ENCODE measurements at regions not wholly inside any gene's neighbourhood (a gene's known extent, or its start where the extent isn't known, plus 50 kb on each side); places are given as distances from the start of the nearest gene placed in this dataset.

DNA sequence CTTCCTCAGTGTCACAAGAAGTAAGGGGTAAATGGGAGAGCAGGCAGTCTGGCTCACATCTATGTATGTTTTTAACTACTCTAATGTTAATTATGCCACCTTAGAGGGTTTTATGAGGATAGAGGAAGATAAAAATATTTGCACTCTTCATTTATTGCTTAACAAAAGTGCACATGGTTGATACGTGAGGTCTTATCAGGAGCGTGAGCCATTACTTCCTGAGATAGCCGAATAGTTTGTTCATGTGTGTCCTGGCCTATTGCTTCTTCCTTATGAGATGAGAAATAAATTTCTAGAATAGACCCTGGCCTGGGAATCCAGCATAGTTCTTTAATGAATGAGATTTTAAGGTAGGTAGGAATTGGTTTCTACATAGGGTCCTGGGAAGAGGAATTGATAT, 471.1 kb upstream of the B3GALT2 start (continued):
- TF ChIP-seq, protein P1, sequence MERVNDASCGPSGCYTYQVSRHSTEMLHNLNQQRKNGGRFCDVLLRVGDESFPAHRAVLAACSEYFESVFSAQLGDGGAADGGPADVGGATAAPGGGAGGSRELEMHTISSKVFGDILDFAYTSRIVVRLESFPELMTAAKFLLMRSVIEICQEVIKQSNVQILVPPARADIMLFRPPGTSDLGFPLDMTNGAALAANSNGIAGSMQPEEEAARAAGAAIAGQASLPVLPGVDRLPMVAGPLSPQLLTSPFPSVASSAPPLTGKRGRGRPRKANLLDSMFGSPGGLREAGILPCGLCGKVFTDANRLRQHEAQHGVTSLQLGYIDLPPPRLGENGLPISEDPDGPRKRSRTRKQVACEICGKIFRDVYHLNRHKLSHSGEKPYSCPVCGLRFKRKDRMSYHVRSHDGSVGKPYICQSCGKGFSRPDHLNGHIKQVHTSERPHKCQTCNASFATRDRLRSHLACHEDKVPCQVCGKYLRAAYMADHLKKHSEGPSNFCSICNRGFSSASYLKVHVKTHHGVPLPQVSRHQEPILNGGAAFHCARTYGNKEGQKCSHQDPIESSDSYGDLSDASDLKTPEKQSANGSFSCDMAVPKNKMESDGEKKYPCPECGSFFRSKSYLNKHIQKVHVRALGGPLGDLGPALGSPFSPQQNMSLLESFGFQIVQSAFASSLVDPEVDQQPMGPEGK (CRISPR knock-in tag; IDR thresholded peaks at IDR 0.05; ENCODE audit: borderline replicate concordance): no peak
- TF ChIP-seq ARNTL (CRISPR knock-in tag; IDR thresholded peaks at IDR 0.05; ENCODE audit: borderline replicate concordance, low read depth) (no peak), GLIS3 (CRISPR knock-in tag; IDR thresholded peaks at IDR 0.05) (no peak), SNAI2 (CRISPR knock-in tag; IDR thresholded peaks at IDR 0.05) (no peak)
- TF ChIP-seq, protein P2, sequence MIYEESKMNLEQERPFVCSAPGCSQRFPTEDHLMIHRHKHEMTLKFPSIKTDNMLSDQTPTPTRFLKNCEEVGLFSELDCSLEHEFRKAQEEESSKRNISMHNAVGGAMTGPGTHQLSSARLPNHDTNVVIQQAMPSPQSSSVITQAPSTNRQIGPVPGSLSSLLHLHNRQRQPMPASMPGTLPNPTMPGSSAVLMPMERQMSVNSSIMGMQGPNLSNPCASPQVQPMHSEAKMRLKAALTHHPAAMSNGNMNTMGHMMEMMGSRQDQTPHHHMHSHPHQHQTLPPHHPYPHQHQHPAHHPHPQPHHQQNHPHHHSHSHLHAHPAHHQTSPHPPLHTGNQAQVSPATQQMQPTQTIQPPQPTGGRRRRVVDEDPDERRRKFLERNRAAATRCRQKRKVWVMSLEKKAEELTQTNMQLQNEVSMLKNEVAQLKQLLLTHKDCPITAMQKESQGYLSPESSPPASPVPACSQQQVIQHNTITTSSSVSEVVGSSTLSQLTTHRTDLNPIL (CRISPR knock-in tag; IDR thresholded peaks at IDR 0.05; ENCODE audit: low read depth): no peak

DNA sequence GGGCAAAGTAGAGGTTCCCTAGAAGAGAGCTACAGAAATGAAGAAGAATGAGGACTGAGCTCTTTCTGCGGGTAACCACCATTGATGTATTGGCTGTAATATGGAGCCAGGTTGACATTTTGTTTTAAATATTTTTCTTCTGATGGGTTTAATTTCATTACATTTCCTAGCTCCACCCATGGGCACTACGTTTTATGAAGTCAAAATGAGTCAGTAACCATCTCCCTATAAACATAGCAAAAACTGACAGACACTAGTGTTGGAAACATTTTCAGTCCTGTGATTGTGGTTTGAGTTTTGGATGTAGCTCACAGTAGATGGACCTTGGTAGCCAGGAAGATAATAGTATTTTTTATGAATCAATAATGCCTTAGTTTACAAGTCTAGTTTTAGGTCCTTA, 470.4 kb upstream of the B3GALT2 start:
- no peak for ATAC-seq
- no peak for TF ChIP-seq TSHZ2 (CRISPR knock-in tag; IDR thresholded peaks at IDR 0.05)
- TF ChIP-seq, protein P2 (CRISPR knock-in tag; IDR thresholded peaks at IDR 0.05; ENCODE audit: low read depth): no peak
- no peak for TF ChIP-seq GLIS3 (CRISPR knock-in tag; IDR thresholded peaks at IDR 0.05)
- TF ChIP-seq TCF4 (CRISPR knock-in tag; IDR thresholded peaks at IDR 0.05; ENCODE audit: borderline replicate concordance): no peak
- TF ChIP-seq CSRNP3 (CRISPR knock-in tag; IDR thresholded peaks at IDR 0.05): no peak
- TF ChIP-seq, protein P3, sequence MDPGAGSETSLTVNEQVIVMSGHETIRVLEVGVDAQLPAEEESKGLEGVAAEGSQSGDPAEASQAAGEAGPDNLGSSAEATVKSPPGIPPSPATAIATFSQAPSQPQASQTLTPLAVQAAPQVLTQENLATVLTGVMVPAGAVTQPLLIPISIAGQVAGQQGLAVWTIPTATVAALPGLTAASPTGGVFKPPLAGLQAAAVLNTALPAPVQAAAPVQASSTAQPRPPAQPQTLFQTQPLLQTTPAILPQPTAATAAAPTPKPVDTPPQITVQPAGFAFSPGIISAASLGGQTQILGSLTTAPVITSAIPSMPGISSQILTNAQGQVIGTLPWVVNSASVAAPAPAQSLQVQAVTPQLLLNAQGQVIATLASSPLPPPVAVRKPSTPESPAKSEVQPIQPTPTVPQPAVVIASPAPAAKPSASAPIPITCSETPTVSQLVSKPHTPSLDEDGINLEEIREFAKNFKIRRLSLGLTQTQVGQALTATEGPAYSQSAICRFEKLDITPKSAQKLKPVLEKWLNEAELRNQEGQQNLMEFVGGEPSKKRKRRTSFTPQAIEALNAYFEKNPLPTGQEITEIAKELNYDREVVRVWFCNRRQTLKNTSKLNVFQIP (CRISPR knock-in tag; IDR thresholded peaks at IDR 0.05; ENCODE audit: borderline replicate concordance, low read depth): no peak

DNA sequence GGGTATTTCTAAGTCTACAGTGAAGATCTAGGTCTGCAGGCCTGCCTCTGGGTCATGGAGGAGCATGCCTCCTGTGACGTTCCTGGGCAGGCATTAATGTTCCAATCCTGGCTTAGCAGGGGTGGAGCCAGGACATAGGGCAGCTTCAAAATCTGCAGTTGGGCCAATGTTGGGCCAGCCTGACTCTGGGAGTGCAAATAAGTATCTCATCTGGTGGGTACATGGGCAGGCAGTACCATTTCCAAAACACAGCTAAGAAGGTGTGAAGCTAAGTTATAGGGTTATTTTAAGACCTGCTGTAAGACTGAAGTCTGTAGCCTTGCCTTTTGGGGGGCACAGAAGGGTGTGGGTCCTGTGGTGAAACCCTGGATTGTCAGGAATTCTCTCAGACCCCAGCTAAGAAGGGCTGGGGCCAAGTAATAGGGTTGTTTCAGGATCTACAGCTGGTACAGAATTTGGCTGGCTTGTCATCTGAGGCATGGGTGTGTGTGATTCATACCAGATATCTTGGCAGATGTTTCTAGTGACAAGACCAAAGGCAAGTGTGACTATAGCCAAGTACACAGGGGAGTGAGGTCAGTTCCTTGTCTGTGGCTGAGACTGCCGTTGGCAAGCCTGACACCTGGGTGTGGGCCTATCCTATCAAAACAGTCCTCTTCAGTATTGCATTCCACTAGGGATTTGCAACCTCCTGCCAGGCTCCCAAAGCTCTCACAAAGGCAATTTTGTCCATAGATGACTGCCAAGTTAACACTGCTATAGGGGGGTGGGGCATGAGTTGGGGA, 468.7 kb upstream of the B3GALT2 start:
- no peak for ATAC-seq
- TF ChIP-seq RARB (CRISPR knock-in tag; IDR thresholded peaks at IDR 0.05) (no peak), PPARA (CRISPR knock-in tag; IDR thresholded peaks at IDR 0.05; ENCODE audit: borderline replicate concordance) (no peak), CSRNP3 (CRISPR knock-in tag; IDR thresholded peaks at IDR 0.05) (no peak), TOX (CRISPR knock-in tag; IDR thresholded peaks at IDR 0.05; ENCODE audit: borderline replicate concordance) (no peak), CSDC2 (CRISPR knock-in tag; IDR thresholded peaks at IDR 0.05) (no peak), ZNF8 (CRISPR knock-in tag; IDR thresholded peaks at IDR 0.05) (no peak), OSR1 (CRISPR knock-in tag; IDR thresholded peaks at IDR 0.05) (no peak), GLIS3 (CRISPR knock-in tag; IDR thresholded peaks at IDR 0.05) (no peak), ZC3H10 (CRISPR knock-in tag; IDR thresholded peaks at IDR 0.05) (no peak)
- TF ChIP-seq, protein P1 (CRISPR knock-in tag; IDR thresholded peaks at IDR 0.05; ENCODE audit: borderline replicate concordance): no peak
- TF ChIP-seq, protein P2 (CRISPR knock-in tag; IDR thresholded peaks at IDR 0.05; ENCODE audit: low read depth): no peak
